PFSK-1 (cell line): ENCODE measurements at regions not wholly inside any gene's neighbourhood (a gene's known extent, or its start where the extent isn't known, plus 50 kb on each side); places are given as distances from the start of the nearest gene placed in this dataset.

ENCODE experiments used
- FOXP2 ChIP-seq: optimal IDR thresholded peaks from 2 replicates; pipeline ENCODE3; 2011; ENCODE audit warnings: borderline replicate concordance, control low read depth, inconsistent platforms; ENCODE audit not compliant: insufficient read depth; ENCODE audit errors: extremely low read length, extremely low read depth
- POLR2AphosphoS5 ChIP-seq: IDR thresholded peaks from 2 replicates; pipeline ENCODE4 v1.6.1; 2012; ENCODE audit warnings: low read depth, mild to moderate bottlenecking, control low read depth, low read length, moderate library complexity
- REST ChIP-seq, 2 experiments: IDR thresholded peaks; 2 replicates each; pipeline versions ENCODE4 v1.6.1 to v1.8.0; 2011 to 2012; ENCODE audit warnings: low read depth in 2 of 2, low read length in 2 of 2, control low read depth in 1 of 2, inconsistent platforms in 1 of 2, mild to moderate bottlenecking in 1 of 2, moderate library complexity in 1 of 2; ENCODE audit not compliant: insufficient read depth in 1 of 2
- SIN3A ChIP-seq: IDR thresholded peaks from 2 replicates; pipeline ENCODE4 v1.6.1; 2012; ENCODE audit warnings: mild to moderate bottlenecking, low read length, moderate library complexity, borderline replicate concordance; ENCODE audit not compliant: insufficient read depth
- TAF1 ChIP-seq: IDR thresholded peaks from 2 replicates; pipeline ENCODE4 v1.6.1; 2012; ENCODE audit warnings: low read length, control low read depth, borderline replicate concordance; ENCODE audit not compliant: insufficient read depth

GRCh38 chr3:168284728-168285127, 189.0 kb upstream of the GOLIM4 start:
- TF ChIP-seq TAF1 (no peak), FOXP2 (no peak), POLR2AphosphoS5 (no peak), REST (IDR thresholded peaks at IDR 0.05; ENCODE audit: insufficient read depth in 1 of 2, low read depth in 2 of 2, low read length in 2 of 2) (no peak), SIN3A (no peak)

- no peak for TF ChIP-seq SIN3A
- no peak for TF ChIP-seq TAF1
- TF ChIP-seq POLR2AphosphoS5: no peak
- no peak for TF ChIP-seq FOXP2
- no peak for TF ChIP-seq REST (IDR thresholded peaks at IDR 0.05; ENCODE audit: insufficient read depth in 1 of 2, low read depth in 2 of 2, low read length in 2 of 2)
Measured at GRCh38 chr3:168275662-168276061, 179.9 kb upstream of the GOLIM4 start.

GRCh38 chr3:168273917-168274316, 178.2 kb upstream of the GOLIM4 start:
- no peak for TF ChIP-seq POLR2AphosphoS5
- no peak for TF ChIP-seq TAF1
- no peak for TF ChIP-seq FOXP2
- no peak for TF ChIP-seq SIN3A
- no peak for TF ChIP-seq REST (IDR thresholded peaks at IDR 0.05; ENCODE audit: insufficient read depth in 1 of 2, low read depth in 2 of 2, low read length in 2 of 2)

- TF ChIP-seq FOXP2 (no peak), REST (IDR thresholded peaks at IDR 0.05; ENCODE audit: insufficient read depth in 1 of 2, low read depth in 2 of 2, low read length in 2 of 2) (no peak), TAF1 (no peak), POLR2AphosphoS5 (no peak), SIN3A (no peak)
Measured at GRCh38 chr3:168273036-168273435, 177.3 kb upstream of the GOLIM4 start.

GRCh38 chr3:168272343-168272985, 176.7 kb upstream of the GOLIM4 start:
- no peak for TF ChIP-seq POLR2AphosphoS5
- no peak for TF ChIP-seq FOXP2
- no peak for TF ChIP-seq TAF1
- TF ChIP-seq REST (IDR thresholded peaks at IDR 0.05; ENCODE audit: insufficient read depth in 1 of 2, low read depth in 2 of 2, low read length in 2 of 2): no peak
- TF ChIP-seq SIN3A: no peak
